Endothelial cell of umbilical vein (primary cell): ENCODE measurements at regions not wholly inside any gene's neighbourhood (a gene's known extent, or its start where the extent isn't known, plus 50 kb on each side); places are given as distances from the start of the nearest gene placed in this dataset.

Source experiments
- BruUV-seq: library from RNA; stranded (reverse); fragments of 400-500 nt; replicated peaks from 2 replicates; lab custom pipeline; 2021; lab: Mats Ljungman, UMichigan
- CTCF ChIA-PET: fragments of 300-600, 350-600 bp; sonication (Branson Sonifier 250); formaldehyde crosslinking; loops from one replicate; lab custom pipeline; 2021; ENCODE audit warnings: antibody characterized with exemption, inconsistent platforms; lab: Charles Lee
- POLR2A ChIA-PET: fragments of 300-600, 350-600 bp; sonication (Branson Sonifier 250); formaldehyde crosslinking; loops from one replicate; lab custom pipeline; 2021; ENCODE audit warnings: antibody characterized with exemption, inconsistent platforms; lab: Charles Lee
- DNase-seq: peaks from one replicate; pipeline ENCODE4 v3.0.0-alpha.2; 2011; ENCODE audit warnings: low read depth, low spot score
- FAIRE-seq: peaks from 2 replicates; lab custom pipeline; 2011; peaks lifted over from hg19 to GRCh38; lab: Jason Lieb, UNC
- H2AFZ ChIP-seq: 2 replicates; pipeline ENCODE4 v1.6.0; 2012; ENCODE audit warnings: low read depth, low read length, control low read depth, inconsistent platforms
- H3K27ac ChIP-seq: 2 replicates; pipeline ENCODE4 v1.5.1; 2011; ENCODE audit warnings: low read depth, mild to moderate bottlenecking, control low read depth, low read length, moderate library complexity; ENCODE audit not compliant: insufficient read depth
- H3K27me3 ChIP-seq, 2 experiments: 2 replicates each; pipeline versions ENCODE4 v1.6.0 to v1.6.1; 2011; ENCODE audit warnings: low read length in 2 of 2, mixed read lengths in 1 of 2; ENCODE audit not compliant: control insufficient read depth in 2 of 2, insufficient read depth in 2 of 2
- H3K36me3 ChIP-seq, 2 experiments: 2 replicates in 1 of 2; 3 replicates in 1 of 2; pipeline ENCODE4 v1.5.1; 2011; ENCODE audit warnings: low read length in 2 of 2, mild to moderate bottlenecking in 1 of 2, moderate library complexity in 1 of 2; ENCODE audit not compliant: control insufficient read depth in 2 of 2, insufficient read depth in 2 of 2; ENCODE audit errors: extremely low read depth in 1 of 2
- H3K4me1 ChIP-seq: 3 replicates; pipeline ENCODE4 v1.5.1; 2011; ENCODE audit warnings: mild to moderate bottlenecking, low read length; ENCODE audit not compliant: control insufficient read depth, insufficient read depth; ENCODE audit errors: extremely low read depth
- H3K4me2 ChIP-seq: 2 replicates; pipeline ENCODE4 v1.6.1; 2011; ENCODE audit warnings: low read length, control low read depth, mixed read lengths; ENCODE audit not compliant: insufficient read depth
- H3K4me3 ChIP-seq, 3 experiments: fragments of 200-600 bp in 1 of 3; sonication (generic), shearing (Covaris generic) in 1 of 3; replicated peaks in 1 of 3; 2 replicates each; pipeline ENCODE4 v1.5.1; 2011 to 2016; ENCODE audit warnings: control low read depth in 3 of 3, low read length in 3 of 3, mild to moderate bottlenecking in 2 of 3, inconsistent platforms in 1 of 3, low read depth in 1 of 3, moderate library complexity in 1 of 3; ENCODE audit not compliant: insufficient read depth in 1 of 3
- H3K79me2 ChIP-seq: 2 replicates; pipeline ENCODE4 v1.6.0; 2012; ENCODE audit warnings: low read length, inconsistent platforms; ENCODE audit not compliant: control insufficient read depth, insufficient read depth
- H3K9ac ChIP-seq: replicated peaks from 2 replicates; pipeline ENCODE3; 2011; ENCODE audit warnings: low read length, control low read depth; ENCODE audit not compliant: insufficient read depth; ENCODE audit errors: extremely low read depth
- H3K9me1 ChIP-seq: replicated peaks from 3 replicates; pipeline ENCODE4 v1.6.0; 2011; ENCODE audit warnings: mild to moderate bottlenecking, low read length; ENCODE audit not compliant: control insufficient read depth, insufficient read depth; ENCODE audit errors: extremely low read depth
- H3K9me3 ChIP-seq: replicated peaks from 2 replicates; pipeline ENCODE4 v1.5.1; 2012; ENCODE audit warnings: low read length, inconsistent platforms; ENCODE audit not compliant: control insufficient read depth, insufficient read depth
- H4K20me1 ChIP-seq: replicated peaks from 2 replicates; pipeline ENCODE3; 2011; ENCODE audit warnings: mild to moderate bottlenecking, low read length; ENCODE audit not compliant: control insufficient read depth, insufficient read depth; ENCODE audit errors: extremely low read depth
- EZH2 ChIP-seq: IDR thresholded peaks from 2 replicates; pipeline ENCODE4 v1.6.1; 2012; ENCODE audit warnings: borderline replicate concordance, low read depth, mild to moderate bottlenecking, moderate library complexity, low read length, inconsistent platforms; ENCODE audit not compliant: severe bottlenecking
- FOS ChIP-seq: IDR thresholded peaks from 2 replicates; pipeline ENCODE4 v1.6.1; 2011; ENCODE audit warnings: mild to moderate bottlenecking, low read length, moderate library complexity, borderline replicate concordance; ENCODE audit not compliant: insufficient read depth
- GATA2 ChIP-seq: IDR thresholded peaks from 2 replicates; pipeline ENCODE4 v1.7.0; 2011; ENCODE audit warnings: low read depth, mild to moderate bottlenecking, moderate library complexity, mixed read lengths, low read length; ENCODE audit not compliant: insufficient read length, insufficient read depth
- JUN ChIP-seq: IDR thresholded peaks from 2 replicates; pipeline ENCODE4 v1.6.1; 2011; ENCODE audit warnings: borderline replicate concordance, low read depth; ENCODE audit not compliant: insufficient read length, insufficient read depth
- MYC ChIP-seq: IDR thresholded peaks from one replicate; pipeline ENCODE4 v1.6.1; 2011; ENCODE audit warnings: mild to moderate bottlenecking, low read depth, low read length
- POLR2A ChIP-seq: IDR thresholded peaks from 2 replicates; pipeline ENCODE4 v1.6.1; 2012; ENCODE audit warnings: low read depth, mild to moderate bottlenecking, control low read depth, low read length
- POLR2AphosphoS5 ChIP-seq: IDR thresholded peaks from 2 replicates; pipeline ENCODE4 v1.6.1; 2012; ENCODE audit warnings: low read depth, mild to moderate bottlenecking, control low read depth, low read length, moderate library complexity; ENCODE audit not compliant: insufficient read depth
- dilution Hi-C: fragments of 300-500 bp; cut with MboI; formaldehyde crosslinking; loops from one replicate; pipeline ENCODE4 v1.15.0; 2019; ENCODE audit warnings: low sequenced_read_pairs; ENCODE audit not compliant: extremely low pct_ligation_motif_present
- intact Hi-C: fragments of 100-400 bp; cut with micrococcal nuclease; formaldehyde crosslinking; loops from one replicate; pipeline ENCODE4 v1.10.0; 2022
- TF ChIP-seq, protein P1 (sequence below): IDR thresholded peaks from 2 replicates; pipeline ENCODE4 v1.6.1; 2011; ENCODE audit not compliant: insufficient read depth, insufficient read length
- TF ChIP-seq, protein P2 (sequence below), 2 donors: IDR thresholded peaks; 1 replicate in 1 of 2; 2 replicates in 1 of 2; pipeline ENCODE4 v1.5.1; 2011; ENCODE audit warnings: low read length in 2 of 2, mild to moderate bottlenecking in 2 of 2, moderate library complexity in 2 of 2, control low read depth in 1 of 2, inconsistent platforms in 1 of 2, low read depth in 1 of 2; ENCODE audit not compliant: insufficient read depth in 1 of 2; ENCODE audit errors: extremely low read depth in 1 of 2

GRCh38 chr17:54235571-54235970 is 412.8 kb downstream of the KIF2B start:
- no peaks in the 10 kb centered on the region for H3K27me3 ChIP-seq
- no peak overlapping the region for H3K4me3 ChIP-seq
- H2AFZ ChIP-seq = no peak overlapping the region
- no peaks in the 10 kb centered on the region for H3K4me1 ChIP-seq
- no peak overlapping the region for H3K27ac ChIP-seq
- dilution Hi-C loops (no loop called here), intact Hi-C loops (no loop called here)
- ChIA-PET CTCF (no interaction called here), POLR2A (no interaction called here)
- H3K9me3 ChIP-seq = peaks cover 5% of the 10 kb centered on the region
- BruUV-seq = no TSS peak
- H3K79me2 ChIP-seq = no peaks in the 10 kb centered on the region
- FAIRE-seq (no peak), DNase-seq (no peak)
- H4K20me1 ChIP-seq = no peaks in the 10 kb centered on the region
- TF ChIP-seq POLR2AphosphoS5 = no peak
- TF ChIP-seq, protein P1, sequence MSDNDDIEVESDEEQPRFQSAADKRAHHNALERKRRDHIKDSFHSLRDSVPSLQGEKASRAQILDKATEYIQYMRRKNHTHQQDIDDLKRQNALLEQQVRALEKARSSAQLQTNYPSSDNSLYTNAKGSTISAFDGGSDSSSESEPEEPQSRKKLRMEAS = no peak
- TF ChIP-seq EZH2 = no peak
- no peak for TF ChIP-seq JUN
- no peaks in the 10 kb centered on the region for H3K36me3 ChIP-seq
- no peak overlapping the region for H3K4me2 ChIP-seq
- H3K9me1 ChIP-seq = no peaks in the 10 kb centered on the region
- no peak overlapping the region for H3K9ac ChIP-seq

GRCh38 chr17:54237911-54238515 is 415.3 kb downstream of the KIF2B start:
- no peak for DNase-seq
- H4K20me1 ChIP-seq = no peaks in the 10 kb centered on the region
- ChIA-PET CTCF (no interaction called here), POLR2A (no interaction called here)
- dilution Hi-C loops = no loop called here
- H3K27me3 ChIP-seq = no peaks in the 10 kb centered on the region
- H3K9me3 ChIP-seq = peaks cover 5% of the 10 kb centered on the region
- H3K4me1 ChIP-seq = no peaks in the 10 kb centered on the region
- no peak for TF ChIP-seq FOS
- TF ChIP-seq JUN = no peak
- no peak for TF ChIP-seq MYC
- no peak for TF ChIP-seq GATA2
- TF ChIP-seq POLR2AphosphoS5 = no peak
- no peak for TF ChIP-seq EZH2
- TF ChIP-seq, protein P1 = no peak
- TF ChIP-seq, protein P2, sequence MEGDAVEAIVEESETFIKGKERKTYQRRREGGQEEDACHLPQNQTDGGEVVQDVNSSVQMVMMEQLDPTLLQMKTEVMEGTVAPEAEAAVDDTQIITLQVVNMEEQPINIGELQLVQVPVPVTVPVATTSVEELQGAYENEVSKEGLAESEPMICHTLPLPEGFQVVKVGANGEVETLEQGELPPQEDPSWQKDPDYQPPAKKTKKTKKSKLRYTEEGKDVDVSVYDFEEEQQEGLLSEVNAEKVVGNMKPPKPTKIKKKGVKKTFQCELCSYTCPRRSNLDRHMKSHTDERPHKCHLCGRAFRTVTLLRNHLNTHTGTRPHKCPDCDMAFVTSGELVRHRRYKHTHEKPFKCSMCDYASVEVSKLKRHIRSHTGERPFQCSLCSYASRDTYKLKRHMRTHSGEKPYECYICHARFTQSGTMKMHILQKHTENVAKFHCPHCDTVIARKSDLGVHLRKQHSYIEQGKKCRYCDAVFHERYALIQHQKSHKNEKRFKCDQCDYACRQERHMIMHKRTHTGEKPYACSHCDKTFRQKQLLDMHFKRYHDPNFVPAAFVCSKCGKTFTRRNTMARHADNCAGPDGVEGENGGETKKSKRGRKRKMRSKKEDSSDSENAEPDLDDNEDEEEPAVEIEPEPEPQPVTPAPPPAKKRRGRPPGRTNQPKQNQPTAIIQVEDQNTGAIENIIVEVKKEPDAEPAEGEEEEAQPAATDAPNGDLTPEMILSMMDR (IDR thresholded peaks at IDR 0.05; ENCODE audit: extremely low read depth in 1 of 2, insufficient read depth in 1 of 2, low read depth in 1 of 2, low read length in 2 of 2) = no peak
- TF ChIP-seq POLR2A = no peak
- no peak overlapping the region for H3K4me2 ChIP-seq
- no peak overlapping the region for H3K27ac ChIP-seq
- no peaks in the 10 kb centered on the region for H3K36me3 ChIP-seq
- no peak overlapping the region for H3K9ac ChIP-seq
- no peak overlapping the region for H3K4me3 ChIP-seq
- intact Hi-C loops = no loop called here
- FAIRE-seq = no peak
- no peaks in the 10 kb centered on the region for H3K9me1 ChIP-seq
- no peaks in the 10 kb centered on the region for H3K79me2 ChIP-seq
- no peak overlapping the region for H2AFZ ChIP-seq
- BruUV-seq = no TSS peak
